GM18507 (cell line): ENCODE measurements at regions not wholly inside any gene's neighbourhood (a gene's known extent, or its start where the extent isn't known, plus 50 kb on each side); places are given as distances from the start of the nearest gene placed in this dataset.
"Not testable (repeated sequence)": the region's sequence is repeated elsewhere in the genome, so short reads cannot be mapped to it uniquely, and the experiment has no call there.

ENCODE experiments used
- DNase-seq: peaks from one replicate; pipeline ENCODE4 v3.0.0; 2011; ENCODE audit warnings: low read depth; ENCODE audit not compliant: insufficient read length; ENCODE audit errors: extremely low spot score
- FAIRE-seq: peaks from 2 replicates; lab custom pipeline; 2011; peaks lifted over from hg19 to GRCh38; lab: Jason Lieb, UNC

GRCh38 chr4:159702200-159702599 lies 599.3 kb downstream of the RAPGEF2 start:
- FAIRE-seq (no peak), DNase-seq (no peak)

DNA sequence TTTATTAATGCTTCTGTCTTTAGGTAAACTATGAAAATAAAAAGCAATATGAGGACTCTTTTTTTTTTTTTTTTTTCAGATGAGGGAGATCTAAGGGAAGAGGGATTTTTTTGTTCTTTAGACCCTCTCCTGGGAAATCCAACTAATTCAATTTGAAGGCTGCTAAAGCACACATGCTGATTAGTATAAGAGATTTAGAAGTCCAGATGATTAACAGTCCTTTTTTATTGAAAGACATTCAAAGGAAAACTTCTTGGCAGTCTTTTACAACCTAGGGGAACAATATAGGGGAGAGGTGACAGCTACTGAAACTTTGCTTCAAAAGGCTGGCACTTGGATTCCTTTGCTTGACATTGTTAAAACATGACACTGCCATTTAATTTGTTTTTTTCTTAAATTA lies 602.5 kb downstream of the RAPGEF2 start:
- FAIRE-seq, result no peak
- no peak for DNase-seq

DNA sequence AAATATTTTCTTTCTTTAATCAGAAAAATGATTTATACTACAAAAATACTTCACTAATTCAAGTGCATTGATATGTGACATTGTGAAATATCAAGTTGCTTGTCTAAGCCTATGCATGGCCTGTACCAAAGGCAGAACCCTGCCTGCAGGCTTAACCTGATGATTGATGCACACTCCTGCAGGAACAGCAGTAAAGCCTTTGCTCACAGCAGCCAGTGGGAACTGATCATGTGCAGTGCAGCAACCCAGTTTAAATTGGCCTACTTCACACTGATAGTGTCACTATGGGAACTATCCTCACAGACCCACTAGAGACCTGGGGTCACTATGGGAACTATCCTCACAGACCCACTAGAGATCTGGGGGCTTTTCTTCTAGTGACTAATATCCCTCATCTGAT lies 603.8 kb downstream of the RAPGEF2 start:
- no peak for FAIRE-seq
- no peak for DNase-seq

- not testable (repeated sequence) for FAIRE-seq, DNase-seq
These were observed 612.3 kb downstream of the RAPGEF2 start for GRCh38 chr4:159715180-159715579.

DNA sequence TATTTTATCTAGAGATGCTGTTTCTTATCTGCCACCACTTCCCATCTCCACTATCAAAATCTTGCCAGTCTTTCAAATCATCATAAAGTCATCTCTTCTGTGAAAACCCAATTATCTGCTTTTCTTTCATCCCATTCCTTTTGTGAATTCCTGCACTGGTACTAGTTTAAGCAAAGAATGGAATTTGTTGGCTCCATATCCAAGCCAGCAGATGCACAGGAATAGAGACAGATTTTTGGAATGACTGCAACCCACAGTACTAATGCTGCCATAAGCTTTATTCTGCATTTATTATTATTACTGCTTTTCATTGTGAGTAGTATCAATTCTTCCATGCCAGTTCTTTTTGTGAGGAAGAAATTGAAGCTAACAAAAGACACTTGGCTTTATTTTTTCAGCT lies 616.7 kb downstream of the RAPGEF2 start:
- DNase-seq (no peak), FAIRE-seq (no peak)

GRCh38 chr4:159722052-159722451 lies 619.2 kb downstream of the RAPGEF2 start:
- no peak for FAIRE-seq
- no peak for DNase-seq

- no peak for FAIRE-seq
- DNase-seq, result no peak
These were observed 620.0 kb downstream of the RAPGEF2 start for GRCh38 chr4:159722918-159723317.

GRCh38 chr4:159723341-159724048 lies 620.6 kb downstream of the RAPGEF2 start:
- DNase-seq (no peak), FAIRE-seq (no peak)

GRCh38 chr4:159725571-159725970 lies 622.7 kb downstream of the RAPGEF2 start:
- no peak for FAIRE-seq

DNA sequence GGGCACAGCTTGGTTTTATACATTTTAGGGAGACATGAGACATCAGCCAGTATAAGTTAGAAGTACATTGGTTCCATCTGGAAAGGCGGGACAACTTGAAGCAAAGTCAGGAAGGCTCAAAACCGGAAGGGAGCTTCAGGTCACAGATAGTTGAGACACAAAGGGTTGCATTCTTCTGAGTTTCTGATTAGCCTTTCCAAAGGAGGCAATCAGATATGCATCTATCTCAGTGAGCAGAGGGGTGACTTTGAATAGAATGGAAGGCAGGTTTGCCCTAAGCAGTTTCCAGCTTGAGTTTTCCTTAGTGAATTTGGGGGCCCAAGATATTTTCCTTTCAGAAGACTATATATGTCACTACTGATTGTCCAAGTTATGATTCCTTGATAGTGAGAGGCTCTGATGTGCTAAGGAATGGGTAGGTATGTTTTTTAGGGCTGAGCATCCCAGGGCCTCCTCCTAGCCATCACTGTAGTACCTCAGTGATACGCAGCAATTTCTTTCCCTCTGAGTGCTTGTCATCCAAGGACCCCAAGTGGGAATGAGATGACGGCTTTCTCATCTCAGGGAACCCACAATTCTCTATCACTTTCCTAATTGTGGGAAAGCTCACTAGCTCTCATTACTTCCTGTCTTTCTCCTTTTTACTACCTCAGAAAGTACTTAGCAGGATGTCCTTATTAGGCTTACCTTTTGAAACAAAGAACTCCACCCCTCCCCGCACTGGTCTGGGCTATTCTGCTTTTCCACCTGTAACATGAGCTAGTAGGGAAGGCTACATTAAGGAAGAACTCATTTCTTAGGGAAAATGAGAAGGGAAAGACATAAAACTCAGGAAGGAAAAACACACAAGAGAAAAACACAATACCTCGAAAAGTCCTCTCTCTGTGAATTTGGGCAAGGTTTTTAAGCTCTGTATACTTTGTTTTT lies 632.7 kb downstream of the RAPGEF2 start:
- DNase-seq (no peak), FAIRE-seq (no peak)

More at GRCh38 chr4:159725571-159725970, 622.7 kb downstream of the RAPGEF2 start:
- DNase-seq, result no peak

DNA sequence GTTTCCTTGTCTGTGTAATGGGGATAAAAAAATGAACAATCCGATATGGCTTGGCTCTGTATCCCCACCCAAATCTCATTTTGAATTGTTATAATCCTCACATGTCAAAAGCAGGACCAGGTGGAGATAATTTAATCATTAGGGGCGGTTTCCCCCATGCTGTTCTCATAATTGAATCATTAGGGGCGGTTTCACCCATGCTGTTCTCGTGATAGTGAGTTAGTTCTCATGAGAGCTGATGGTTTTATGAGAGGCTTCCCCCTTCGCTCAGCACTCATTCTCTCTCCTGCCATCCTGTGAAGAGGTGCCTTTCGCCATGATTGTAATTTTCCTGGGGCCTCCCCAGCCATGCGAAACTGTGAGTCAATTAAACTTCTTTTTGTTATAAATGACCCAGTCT lies 633.5 kb downstream of the RAPGEF2 start:
- DNase-seq, result no peak
- no peak for FAIRE-seq

- FAIRE-seq (no peak), DNase-seq (no peak)
These were observed 641.1 kb downstream of the RAPGEF2 start for GRCh38 chr4:159743971-159744370.

DNA sequence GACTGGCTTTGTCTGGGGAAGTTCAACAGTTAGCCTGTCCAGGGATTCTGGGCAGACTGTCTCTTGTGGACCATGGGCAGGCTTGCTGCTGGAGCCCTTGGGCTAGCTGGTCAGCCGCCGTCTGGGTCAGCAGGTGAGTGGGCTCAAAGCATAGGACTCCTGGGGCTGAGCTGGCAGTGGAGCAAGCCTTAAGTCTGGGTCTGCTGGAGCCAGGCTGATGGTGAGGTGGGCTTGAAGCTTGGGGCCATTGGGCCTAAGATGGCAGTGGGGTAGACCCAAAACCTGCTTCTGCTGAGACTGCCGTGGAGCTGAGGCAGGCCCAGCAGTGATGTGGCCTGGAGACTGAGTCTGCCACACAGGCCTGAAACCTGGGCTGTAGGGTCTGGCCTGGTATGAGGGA lies 645.1 kb downstream of the RAPGEF2 start:
- FAIRE-seq (no peak), DNase-seq (no peak)

DNA sequence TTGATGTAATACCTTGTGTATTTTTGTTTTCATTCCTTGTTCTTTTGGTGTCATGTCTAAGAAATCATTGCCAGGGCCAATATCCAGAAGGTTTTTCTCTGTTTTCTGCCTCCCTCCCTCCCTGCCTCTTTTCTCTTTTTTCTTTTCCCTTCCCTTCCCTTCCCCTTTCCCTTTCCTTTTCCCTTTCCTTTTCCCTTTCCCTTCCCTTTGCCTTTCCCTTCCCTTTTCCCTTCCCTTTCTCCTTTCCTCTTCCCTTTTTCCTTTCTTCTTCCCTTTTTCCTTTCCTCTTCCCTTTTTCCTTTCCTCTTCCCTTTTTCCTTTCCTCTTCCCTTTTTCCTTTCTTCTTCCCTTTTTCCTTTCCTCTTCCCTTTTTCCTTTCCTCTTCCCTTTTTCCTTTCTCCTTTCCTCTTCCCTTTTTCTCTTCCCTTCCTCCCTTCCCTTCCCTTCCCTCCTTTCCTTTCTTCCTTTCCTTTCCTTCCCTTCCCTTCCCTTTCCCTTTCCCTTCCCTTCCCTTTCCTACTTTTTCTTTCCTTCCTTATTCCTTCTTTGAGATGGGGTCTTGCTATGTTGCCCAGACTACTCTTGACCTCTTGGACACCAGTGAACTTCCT lies 646.1 kb downstream of the RAPGEF2 start:
- FAIRE-seq (no peak), DNase-seq (no peak)

DNA sequence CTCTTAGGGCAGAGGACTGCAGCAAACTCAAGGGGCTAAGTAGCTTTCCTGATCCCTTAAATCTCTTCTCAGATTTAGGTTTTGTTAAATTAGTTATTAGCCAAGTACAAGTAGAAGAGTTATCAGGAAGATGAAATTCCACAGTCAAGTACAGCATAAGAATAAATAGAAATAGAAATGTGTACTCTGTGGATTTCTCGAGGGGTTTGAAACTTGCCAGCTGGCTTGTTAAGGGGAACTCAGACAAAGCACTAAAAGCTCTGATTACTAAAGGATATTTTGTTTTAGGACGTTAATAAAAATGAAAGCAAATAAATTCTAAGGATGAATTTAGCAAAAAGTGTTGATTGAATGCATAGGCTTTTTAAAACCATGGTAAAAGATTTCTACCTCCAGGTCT lies 654.6 kb downstream of the RAPGEF2 start:
- no peak for FAIRE-seq

GRCh38 chr4:159758061-159758460 lies 655.2 kb downstream of the RAPGEF2 start:
- FAIRE-seq (no peak), DNase-seq (no peak)

More for the DNA sequence above, 654.6 kb downstream of the RAPGEF2 start:
- no peak for DNase-seq

- no peak for DNase-seq
- no peak for FAIRE-seq
These were observed 659.8 kb downstream of the RAPGEF2 start for GRCh38 chr4:159762672-159763071.

DNA sequence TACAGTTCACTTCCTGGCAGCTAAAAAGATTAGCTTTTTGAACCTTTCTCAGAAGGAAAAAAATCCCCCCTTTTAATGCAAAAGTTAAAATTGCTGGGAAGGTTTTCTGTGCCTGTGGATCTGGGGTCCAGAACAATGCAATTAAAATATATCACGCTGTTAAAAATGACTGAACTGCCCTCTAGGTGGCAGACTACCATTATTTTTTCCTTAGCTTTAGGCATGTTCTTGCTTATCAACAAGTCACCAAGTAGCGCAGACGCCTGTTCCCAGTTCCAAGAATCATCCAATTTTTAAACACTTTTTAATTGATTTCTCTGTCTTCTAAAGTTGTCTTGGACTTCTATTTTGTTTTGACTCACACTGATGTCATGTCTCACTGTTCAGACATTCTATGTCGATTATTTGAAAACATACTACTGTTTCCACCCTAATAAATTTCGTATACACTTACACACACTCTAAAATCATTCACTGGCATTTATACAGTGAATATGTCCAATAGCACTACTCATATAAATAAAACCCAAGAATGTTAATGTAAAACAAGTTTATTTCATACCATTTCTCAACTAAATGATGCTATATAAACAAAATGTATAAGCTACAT lies 661.6 kb downstream of the RAPGEF2 start:
- DNase-seq (no peak), FAIRE-seq (peak; percentile 51)

DNA sequence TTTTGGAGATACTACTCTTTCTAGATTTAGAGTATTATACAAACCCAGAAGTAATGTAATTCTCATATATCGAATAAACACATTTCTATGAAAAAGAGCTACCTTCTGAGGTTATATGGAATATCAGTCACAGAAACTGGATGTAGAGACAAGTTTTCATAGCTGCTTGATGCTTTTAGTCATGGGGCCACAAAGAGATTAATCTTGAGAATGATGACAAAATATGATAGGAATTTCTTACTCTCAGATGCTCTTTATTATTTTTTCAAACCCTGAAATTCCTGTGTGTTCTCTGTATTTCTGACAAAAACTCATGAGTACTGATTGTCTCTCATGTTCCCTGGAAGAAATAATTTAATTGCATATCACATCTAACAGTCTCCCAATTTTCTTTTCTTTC lies 662.5 kb downstream of the RAPGEF2 start:
- no peak for FAIRE-seq

DNA sequence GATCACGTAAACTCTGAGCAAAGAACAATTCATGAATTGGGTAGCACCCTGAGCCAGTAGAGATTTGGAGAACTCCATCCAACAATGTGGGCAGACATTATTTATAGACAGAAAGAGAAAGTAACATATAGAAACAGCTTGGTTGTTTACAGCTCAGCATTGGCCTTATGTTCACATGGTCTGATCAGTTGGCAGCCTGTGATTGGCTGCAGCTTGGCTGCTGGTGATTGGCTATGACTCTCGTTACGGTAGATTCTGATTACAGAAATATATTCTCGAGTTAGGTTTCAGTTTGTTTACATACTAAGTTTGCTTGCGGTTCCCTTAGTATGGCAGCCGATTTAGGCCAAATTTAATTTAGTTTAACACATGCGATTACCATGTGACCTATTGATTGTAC lies 663.4 kb downstream of the RAPGEF2 start:
- FAIRE-seq, result no peak
- no peak for DNase-seq

More for the DNA sequence above, 662.5 kb downstream of the RAPGEF2 start:
- DNase-seq, result no peak
